ENCODE measurements at regions not wholly inside any gene's neighbourhood (a gene's known extent, or its start where the extent isn't known, plus 50 kb on each side); places are given as distances from the start of the nearest gene placed in this dataset.

DNA sequence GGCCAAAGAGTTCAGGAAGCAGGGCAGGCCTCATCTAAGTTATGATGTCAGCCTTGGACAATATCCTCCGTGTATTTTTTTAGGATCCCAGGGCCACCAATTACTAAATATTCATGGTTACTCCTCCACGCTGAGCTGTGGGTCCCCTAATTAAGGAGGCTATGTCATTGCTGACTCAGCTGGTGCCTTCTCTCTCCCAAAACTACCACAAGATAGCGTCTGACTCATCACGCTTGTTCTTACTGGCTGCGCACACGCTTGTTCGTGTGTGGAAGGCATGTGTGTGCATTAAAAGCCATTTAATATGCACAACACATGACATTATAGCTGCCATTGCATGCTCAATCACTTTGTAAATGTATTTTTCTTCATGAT is 78.3 kb downstream of the GSC start:
- 92% methylated on average over 7 of the region's 7 CpGs for WGBS
- TF ChIP-seq, protein P1, sequence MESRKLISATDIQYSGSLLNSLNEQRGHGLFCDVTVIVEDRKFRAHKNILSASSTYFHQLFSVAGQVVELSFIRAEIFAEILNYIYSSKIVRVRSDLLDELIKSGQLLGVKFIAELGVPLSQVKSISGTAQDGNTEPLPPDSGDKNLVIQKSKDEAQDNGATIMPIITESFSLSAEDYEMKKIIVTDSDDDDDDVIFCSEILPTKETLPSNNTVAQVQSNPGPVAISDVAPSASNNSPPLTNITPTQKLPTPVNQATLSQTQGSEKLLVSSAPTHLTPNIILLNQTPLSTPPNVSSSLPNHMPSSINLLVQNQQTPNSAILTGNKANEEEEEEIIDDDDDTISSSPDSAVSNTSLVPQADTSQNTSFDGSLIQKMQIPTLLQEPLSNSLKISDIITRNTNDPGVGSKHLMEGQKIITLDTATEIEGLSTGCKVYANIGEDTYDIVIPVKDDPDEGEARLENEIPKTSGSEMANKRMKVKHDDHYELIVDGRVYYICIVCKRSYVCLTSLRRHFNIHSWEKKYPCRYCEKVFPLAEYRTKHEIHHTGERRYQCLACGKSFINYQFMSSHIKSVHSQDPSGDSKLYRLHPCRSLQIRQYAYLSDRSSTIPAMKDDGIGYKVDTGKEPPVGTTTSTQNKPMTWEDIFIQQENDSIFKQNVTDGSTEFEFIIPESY (IDR thresholded peaks at IDR 0.05), result no peak
- TF ChIP-seq NR2F2 (IDR thresholded peaks at IDR 0.05) (no peak), EGR1 (IDR thresholded peaks at IDR 0.05; ENCODE audit: low read depth in 2 of 2) (no peak), HNF4G (IDR thresholded peaks at IDR 0.05) (no peak), FOXA1 (IDR thresholded peaks at IDR 0.05) (no peak), RXRA (IDR thresholded peaks at IDR 0.05) (no peak), SP1 (IDR thresholded peaks at IDR 0.05) (no peak), TAF1 (conservative IDR thresholded peaks at IDR 0.05) (no peak), YY1 (IDR thresholded peaks at IDR 0.05) (no peak), RAD21 (IDR thresholded peaks at IDR 0.05) (no peak), GABPA (IDR thresholded peaks at IDR 0.05 in 1 of 2, conservative IDR thresholded peaks at IDR 0.05 in 1 of 2) (no peak)
- TF ChIP-seq, protein P2, sequence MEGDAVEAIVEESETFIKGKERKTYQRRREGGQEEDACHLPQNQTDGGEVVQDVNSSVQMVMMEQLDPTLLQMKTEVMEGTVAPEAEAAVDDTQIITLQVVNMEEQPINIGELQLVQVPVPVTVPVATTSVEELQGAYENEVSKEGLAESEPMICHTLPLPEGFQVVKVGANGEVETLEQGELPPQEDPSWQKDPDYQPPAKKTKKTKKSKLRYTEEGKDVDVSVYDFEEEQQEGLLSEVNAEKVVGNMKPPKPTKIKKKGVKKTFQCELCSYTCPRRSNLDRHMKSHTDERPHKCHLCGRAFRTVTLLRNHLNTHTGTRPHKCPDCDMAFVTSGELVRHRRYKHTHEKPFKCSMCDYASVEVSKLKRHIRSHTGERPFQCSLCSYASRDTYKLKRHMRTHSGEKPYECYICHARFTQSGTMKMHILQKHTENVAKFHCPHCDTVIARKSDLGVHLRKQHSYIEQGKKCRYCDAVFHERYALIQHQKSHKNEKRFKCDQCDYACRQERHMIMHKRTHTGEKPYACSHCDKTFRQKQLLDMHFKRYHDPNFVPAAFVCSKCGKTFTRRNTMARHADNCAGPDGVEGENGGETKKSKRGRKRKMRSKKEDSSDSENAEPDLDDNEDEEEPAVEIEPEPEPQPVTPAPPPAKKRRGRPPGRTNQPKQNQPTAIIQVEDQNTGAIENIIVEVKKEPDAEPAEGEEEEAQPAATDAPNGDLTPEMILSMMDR (IDR thresholded peaks at IDR 0.05; ENCODE audit: low read depth, low read length, missing input control), result no peak
- TF ChIP-seq, protein P3, sequence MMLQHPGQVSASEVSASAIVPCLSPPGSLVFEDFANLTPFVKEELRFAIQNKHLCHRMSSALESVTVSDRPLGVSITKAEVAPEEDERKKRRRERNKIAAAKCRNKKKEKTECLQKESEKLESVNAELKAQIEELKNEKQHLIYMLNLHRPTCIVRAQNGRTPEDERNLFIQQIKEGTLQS (IDR thresholded peaks at IDR 0.05), result no peak
- TF ChIP-seq, protein P4, sequence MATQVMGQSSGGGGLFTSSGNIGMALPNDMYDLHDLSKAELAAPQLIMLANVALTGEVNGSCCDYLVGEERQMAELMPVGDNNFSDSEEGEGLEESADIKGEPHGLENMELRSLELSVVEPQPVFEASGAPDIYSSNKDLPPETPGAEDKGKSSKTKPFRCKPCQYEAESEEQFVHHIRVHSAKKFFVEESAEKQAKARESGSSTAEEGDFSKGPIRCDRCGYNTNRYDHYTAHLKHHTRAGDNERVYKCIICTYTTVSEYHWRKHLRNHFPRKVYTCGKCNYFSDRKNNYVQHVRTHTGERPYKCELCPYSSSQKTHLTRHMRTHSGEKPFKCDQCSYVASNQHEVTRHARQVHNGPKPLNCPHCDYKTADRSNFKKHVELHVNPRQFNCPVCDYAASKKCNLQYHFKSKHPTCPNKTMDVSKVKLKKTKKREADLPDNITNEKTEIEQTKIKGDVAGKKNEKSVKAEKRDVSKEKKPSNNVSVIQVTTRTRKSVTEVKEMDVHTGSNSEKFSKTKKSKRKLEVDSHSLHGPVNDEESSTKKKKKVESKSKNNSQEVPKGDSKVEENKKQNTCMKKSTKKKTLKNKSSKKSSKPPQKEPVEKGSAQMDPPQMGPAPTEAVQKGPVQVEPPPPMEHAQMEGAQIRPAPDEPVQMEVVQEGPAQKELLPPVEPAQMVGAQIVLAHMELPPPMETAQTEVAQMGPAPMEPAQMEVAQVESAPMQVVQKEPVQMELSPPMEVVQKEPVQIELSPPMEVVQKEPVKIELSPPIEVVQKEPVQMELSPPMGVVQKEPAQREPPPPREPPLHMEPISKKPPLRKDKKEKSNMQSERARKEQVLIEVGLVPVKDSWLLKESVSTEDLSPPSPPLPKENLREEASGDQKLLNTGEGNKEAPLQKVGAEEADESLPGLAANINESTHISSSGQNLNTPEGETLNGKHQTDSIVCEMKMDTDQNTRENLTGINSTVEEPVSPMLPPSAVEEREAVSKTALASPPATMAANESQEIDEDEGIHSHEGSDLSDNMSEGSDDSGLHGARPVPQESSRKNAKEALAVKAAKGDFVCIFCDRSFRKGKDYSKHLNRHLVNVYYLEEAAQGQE (IDR thresholded peaks at IDR 0.05), result no peak
- Histone ChIP-seq H3K9ac (ENCODE audit: low read depth in 1 of 2, low read length in 2 of 2) (no peak overlapping the region), H3K4me1 (ENCODE audit: control insufficient read depth in 4 of 4, insufficient read depth in 4 of 4, low read length in 3 of 4) (peaks cover 0 to 7% (median 5%) of the 10 kb centered on the region in 4 donors), H3K27ac (ENCODE audit: low read depth in 1 of 2, low read length in 2 of 2) (no peak overlapping the region), H3K4me3 (ENCODE audit: low read depth in 1 of 3, low read length in 3 of 3) (no peak overlapping the region), H3K27me3 (ENCODE audit: control insufficient read depth in 4 of 4, insufficient read depth in 4 of 4, low read length in 3 of 4) (no peaks in the 10 kb centered on the region), H3K9me3 (ENCODE audit: control insufficient read depth in 4 of 4, low read length in 3 of 4) (no peaks in the 10 kb centered on the region), H3K36me3 (ENCODE audit: control insufficient read depth in 4 of 4, insufficient read depth in 3 of 4, low read depth in 1 of 4, low read length in 3 of 4) (no peaks in the 10 kb centered on the region)
- DNase-seq (ENCODE audit: low spot score), result no peak

DNA sequence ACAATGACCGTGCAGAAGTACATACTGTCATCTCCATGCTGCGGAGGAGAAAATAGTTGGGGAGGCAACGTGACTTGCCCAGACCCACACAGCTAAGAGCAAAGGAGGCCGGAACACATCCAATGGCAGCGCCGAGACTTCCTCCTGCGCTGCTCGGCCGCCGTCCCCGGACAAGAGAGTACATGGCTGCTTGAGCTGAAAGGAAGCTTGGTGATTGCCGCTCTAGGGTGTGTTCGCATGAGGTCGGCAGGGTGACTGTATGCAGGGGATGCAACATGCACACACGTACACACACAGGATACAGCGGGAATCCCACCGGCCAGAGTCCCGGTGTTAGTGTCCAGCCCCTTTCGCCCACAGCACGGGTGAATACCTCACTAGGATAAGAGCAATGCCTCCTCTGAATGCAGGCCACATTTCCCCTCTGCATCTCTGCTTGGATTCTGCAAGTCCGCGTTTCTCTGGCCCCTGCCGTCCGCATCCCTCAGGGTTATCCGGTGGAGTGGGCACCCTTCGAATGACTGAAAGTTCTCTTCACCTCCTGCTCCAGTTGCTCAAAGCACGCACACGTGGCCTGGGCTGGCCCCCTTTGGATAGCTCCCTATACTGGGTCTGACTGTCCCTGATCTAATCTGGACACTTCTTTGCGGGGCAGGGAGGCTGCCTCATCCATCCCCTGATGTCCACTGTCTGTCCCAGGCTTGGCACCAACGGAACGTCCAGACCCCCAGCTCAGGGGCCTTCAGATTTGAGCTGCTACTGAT is 78.8 kb downstream of the GSC start:
- Histone ChIP-seq H3K27ac (ENCODE audit: low read depth in 1 of 2, low read length in 2 of 2) (no peak overlapping the region), H3K27me3 (ENCODE audit: control insufficient read depth in 4 of 4, insufficient read depth in 4 of 4, low read length in 3 of 4) (no peaks in the 10 kb centered on the region), H3K4me1 (ENCODE audit: control insufficient read depth in 4 of 4, insufficient read depth in 4 of 4, low read length in 3 of 4) (peaks cover 0 to 7% (median 5%) of the 10 kb centered on the region in 4 donors), H3K9ac (ENCODE audit: low read depth in 1 of 2, low read length in 2 of 2) (no peak overlapping the region), H3K36me3 (ENCODE audit: control insufficient read depth in 4 of 4, insufficient read depth in 3 of 4, low read depth in 1 of 4, low read length in 3 of 4) (no peaks in the 10 kb centered on the region), H3K4me3 (ENCODE audit: low read depth in 1 of 3, low read length in 3 of 3) (no peak overlapping the region), H3K9me3 (ENCODE audit: control insufficient read depth in 4 of 4, low read length in 3 of 4) (no peaks in the 10 kb centered on the region)
- 93% methylated on average over 31 of the region's 31 CpGs for WGBS
- DNase-seq (ENCODE audit: low spot score), result no peak
- TF ChIP-seq HNF4G (IDR thresholded peaks at IDR 0.05) (no peak), RXRA (IDR thresholded peaks at IDR 0.05) (no peak), HNF4A (conservative IDR thresholded peaks at IDR 0.05) (no peak), TAF1 (conservative IDR thresholded peaks at IDR 0.05) (no peak), YY1 (IDR thresholded peaks at IDR 0.05) (no peak)
- TF ChIP-seq, protein P2 (IDR thresholded peaks at IDR 0.05; ENCODE audit: low read depth, low read length, missing input control), result no peak
- TF ChIP-seq, protein P3 (IDR thresholded peaks at IDR 0.05), result no peak
